Neural progenitor cell (in vitro differentiated cells): ENCODE measurements at regions not wholly inside any gene's neighbourhood (a gene's known extent, or its start where the extent isn't known, plus 50 kb on each side); places are given as distances from the start of the nearest gene placed in this dataset.

Source experiments
- DNase-seq: peaks from one replicate; pipeline ENCODE4 v3.0.0-alpha.2; 2016; ENCODE audit warnings: low spot score
- H2AFZ ChIP-seq: fragments of 200-600 bp; sonication (generic); replicated peaks from 2 replicates; pipeline ENCODE4 v1.6.1; 2016; ENCODE audit warnings: antibody characterized with exemption
- H3F3A ChIP-seq: fragments of 200-600 bp; sonication (generic); 2 replicates; pipeline ENCODE4 v1.6.1; 2016; ENCODE audit warnings: antibody characterized with exemption, low read depth
- H3K27ac ChIP-seq: fragments of 200-600 bp; sonication (generic); 2 replicates; pipeline ENCODE4 v1.5.1; 2016; ENCODE audit warnings: mild to moderate bottlenecking
- H3K27me3 ChIP-seq: fragments of 200-600 bp; sonication (generic); 2 replicates; pipeline ENCODE4 v1.6.1; 2016; ENCODE audit warnings: mild to moderate bottlenecking, moderate library complexity
- H3K36me3 ChIP-seq: fragments of 200-600 bp; sonication (generic); 2 replicates; pipeline ENCODE4 v1.5.1; 2016
- H3K4me1 ChIP-seq: fragments of 200-600 bp; sonication (generic); 2 replicates; pipeline ENCODE4 v1.6.1; 2016; ENCODE audit warnings: mixed run types
- H3K4me2 ChIP-seq: fragments of 200-600 bp; sonication (generic); 2 replicates; pipeline ENCODE4 v1.6.1; 2016
- H3K4me3 ChIP-seq: fragments of 200-600 bp; sonication (generic); 2 replicates; pipeline ENCODE4 v1.5.1; 2016
- H3K79me2 ChIP-seq: fragments of 200-600 bp; sonication (generic); 2 replicates; pipeline ENCODE4 v1.6.1; 2016; ENCODE audit warnings: low read depth
- H3K9ac ChIP-seq: fragments of 200-600 bp; sonication (generic); 2 replicates; pipeline ENCODE4 v1.6.1; 2016
- H3K9me3 ChIP-seq: fragments of 200-600 bp; sonication (generic); 2 replicates; pipeline ENCODE4 v1.5.1; 2016; ENCODE audit warnings: low read depth
- H4K20me1 ChIP-seq: fragments of 200-600 bp; sonication (generic); 2 replicates; pipeline ENCODE4 v1.6.1; 2016; ENCODE audit warnings: low read depth
- H3K27ac Mint-ChIP-seq: 3 replicates; pipeline ENCODE4 v1.8.0; 2021; ENCODE audit warnings: mixed read lengths
- H3K27me3 Mint-ChIP-seq: 2 replicates; pipeline ENCODE4 v1.8.0; 2022; ENCODE audit warnings: low read depth, mild to moderate bottlenecking, inconsistent platforms, moderate library complexity, mixed read lengths; ENCODE audit not compliant: insufficient read depth
- H3K36me3 Mint-ChIP-seq: 3 replicates; pipeline ENCODE4 v1.8.0; 2021; ENCODE audit warnings: mixed read lengths
- H3K4me1 Mint-ChIP-seq: 3 replicates; pipeline ENCODE4 v1.8.0; 2021; ENCODE audit warnings: mixed read lengths
- H3K4me3 Mint-ChIP-seq: 3 replicates; pipeline ENCODE4 v1.8.0; 2021; ENCODE audit warnings: mild to moderate bottlenecking, moderate library complexity, mixed read lengths
- H3K9me3 Mint-ChIP-seq: 3 replicates; pipeline ENCODE4 v1.8.0; 2020; ENCODE audit warnings: mixed read lengths
- CTCF ChIP-seq: fragments of 200-600 bp; sonication (generic); IDR thresholded peaks from 2 replicates; pipeline ENCODE4 v1.5.1; 2017; ENCODE audit warnings: antibody characterized with exemption, mild to moderate bottlenecking
- EZH2 ChIP-seq: fragments of 200-600 bp; sonication (generic); IDR thresholded peaks from 2 replicates; pipeline ENCODE4 v1.6.1; 2017; ENCODE audit warnings: antibody characterized with exemption, mild to moderate bottlenecking, moderate library complexity
- EZH2phosphoT487 ChIP-seq: fragments of 200-600 bp; sonication (generic); IDR thresholded peaks from 2 replicates; pipeline ENCODE4 v1.6.1; 2017; ENCODE audit warnings: antibody characterized with exemption

- DNase-seq = no peak
- Histone ChIP-seq H3K79me2 (no peaks in the 10 kb centered on the region), H3K9me3 (no peaks in the 10 kb centered on the region), H3K4me1 (no peaks in the 10 kb centered on the region), H4K20me1 (peaks cover 27% of the 10 kb centered on the region), H3K9ac (no peak overlapping the region), H3K27ac (no peak overlapping the region), H3F3A (no peaks in the 10 kb centered on the region), H2AFZ (no peak overlapping the region), H3K27me3 (no peaks in the 10 kb centered on the region), H3K4me2 (no peak overlapping the region), H3K36me3 (no peaks in the 10 kb centered on the region), H3K4me3 (no peak overlapping the region)
- no peaks in the 10 kb centered on the region for H3K4me1 Mint-ChIP-seq
- H3K9me3 Mint-ChIP-seq = no peaks in the 10 kb centered on the region
- no peak overlapping the region for H3K4me3 Mint-ChIP-seq
- H3K27me3 Mint-ChIP-seq = peaks cover 21% of the 10 kb centered on the region
- no peaks in the 10 kb centered on the region for H3K36me3 Mint-ChIP-seq
- H3K27ac Mint-ChIP-seq = no peak overlapping the region
- TF ChIP-seq CTCF = no peak
- TF ChIP-seq EZH2 = no peak
- TF ChIP-seq EZH2phosphoT487 = no peak
These were observed 71.2 kb upstream of the IQSEC1 start for GRCh38 chr3:13144163-13145023.

- Histone ChIP-seq H3K4me2 (no peak overlapping the region), H3K9ac (no peak overlapping the region), H3F3A (no peaks in the 10 kb centered on the region), H4K20me1 (peaks cover 32% of the 10 kb centered on the region), H3K27me3 (no peaks in the 10 kb centered on the region), H2AFZ (no peak overlapping the region), H3K4me3 (no peak overlapping the region), H3K9me3 (no peaks in the 10 kb centered on the region), H3K79me2 (no peaks in the 10 kb centered on the region), H3K36me3 (no peaks in the 10 kb centered on the region), H3K27ac (no peak overlapping the region), H3K4me1 (no peaks in the 10 kb centered on the region)
- Mint-ChIP-seq H3K4me3 (no peak overlapping the region), H3K27ac (no peak overlapping the region), H3K27me3 (peaks cover 23% of the 10 kb centered on the region), H3K36me3 (no peaks in the 10 kb centered on the region), H3K9me3 (no peaks in the 10 kb centered on the region), H3K4me1 (no peaks in the 10 kb centered on the region)
- no peak for DNase-seq
- TF ChIP-seq EZH2 (no peak), CTCF (no peak)
These were observed 70.3 kb upstream of the IQSEC1 start for GRCh38 chr3:13143381-13144004.

- H3K36me3 Mint-ChIP-seq = no peaks in the 10 kb centered on the region
- no peaks in the 10 kb centered on the region for H3K9me3 Mint-ChIP-seq
- H3K4me3 Mint-ChIP-seq = no peak overlapping the region
- H3K27me3 Mint-ChIP-seq = peaks cover 23% of the 10 kb centered on the region
- H3K27me3 ChIP-seq = no peaks in the 10 kb centered on the region
- no peak overlapping the region for H3K4me3 ChIP-seq
- no peak overlapping the region for H3K27ac Mint-ChIP-seq
- H3K27ac ChIP-seq = no peak overlapping the region
- H3F3A ChIP-seq = no peaks in the 10 kb centered on the region
- DNase-seq = no peak
- H3K9ac ChIP-seq = no peak overlapping the region
- TF ChIP-seq EZH2 = no peak
- no peak for TF ChIP-seq CTCF
- TF ChIP-seq EZH2phosphoT487 = no peak
- H4K20me1 ChIP-seq = peaks cover 32% of the 10 kb centered on the region
- no peak overlapping the region for H3K4me2 ChIP-seq
- H2AFZ ChIP-seq = no peak overlapping the region
- no peaks in the 10 kb centered on the region for H3K9me3 ChIP-seq
- H3K79me2 ChIP-seq = no peaks in the 10 kb centered on the region
- H3K4me1 Mint-ChIP-seq = peaks cover 4% of the 10 kb centered on the region
- no peaks in the 10 kb centered on the region for H3K36me3 ChIP-seq
- H3K4me1 ChIP-seq = no peaks in the 10 kb centered on the region
These were observed 69.5 kb upstream of the IQSEC1 start for GRCh38 chr3:13142552-13143380.
